ENCODE measurements at regions not wholly inside any gene's neighbourhood (a gene's known extent, or its start where the extent isn't known, plus 50 kb on each side); places are given as distances from the start of the nearest gene placed in this dataset.

DNA sequence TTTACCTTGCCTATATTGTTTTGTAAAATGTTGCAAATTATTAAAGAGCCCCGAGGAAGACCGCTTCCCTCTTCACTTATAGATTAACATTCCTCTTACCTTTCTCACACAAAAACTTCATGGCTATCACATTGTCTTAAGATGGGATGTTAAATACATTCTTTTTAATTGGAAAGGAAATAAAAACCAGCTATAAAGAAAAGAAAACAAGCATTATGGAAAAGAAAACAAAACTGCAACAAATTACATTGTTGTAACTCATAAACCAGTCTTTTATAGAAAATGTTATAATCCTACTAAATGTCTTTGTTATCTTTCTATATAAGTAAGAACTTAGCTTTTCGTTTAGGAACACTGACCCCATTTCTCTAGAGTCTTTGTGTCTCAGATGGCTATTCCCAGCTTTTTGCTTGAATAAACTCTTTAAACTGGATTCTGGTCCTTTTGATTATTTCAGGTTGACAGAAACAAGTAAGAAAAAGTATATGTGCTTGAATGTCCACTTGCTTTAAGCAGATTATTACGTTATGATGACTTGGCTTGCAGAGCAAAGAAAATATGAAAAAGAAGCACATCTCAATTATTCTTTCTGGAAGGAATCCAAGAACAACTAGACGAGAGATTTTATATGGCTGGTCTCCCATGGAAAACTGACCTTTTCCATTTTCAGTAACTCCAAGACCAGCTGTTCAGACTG, 128.2 kb downstream of the AKR1D1 start:
- no peak for ATAC-seq (ENCODE audit: low FRiP score)
- no peak for DNase-seq (ENCODE audit: low spot score)
- TF ChIP-seq, protein P1, sequence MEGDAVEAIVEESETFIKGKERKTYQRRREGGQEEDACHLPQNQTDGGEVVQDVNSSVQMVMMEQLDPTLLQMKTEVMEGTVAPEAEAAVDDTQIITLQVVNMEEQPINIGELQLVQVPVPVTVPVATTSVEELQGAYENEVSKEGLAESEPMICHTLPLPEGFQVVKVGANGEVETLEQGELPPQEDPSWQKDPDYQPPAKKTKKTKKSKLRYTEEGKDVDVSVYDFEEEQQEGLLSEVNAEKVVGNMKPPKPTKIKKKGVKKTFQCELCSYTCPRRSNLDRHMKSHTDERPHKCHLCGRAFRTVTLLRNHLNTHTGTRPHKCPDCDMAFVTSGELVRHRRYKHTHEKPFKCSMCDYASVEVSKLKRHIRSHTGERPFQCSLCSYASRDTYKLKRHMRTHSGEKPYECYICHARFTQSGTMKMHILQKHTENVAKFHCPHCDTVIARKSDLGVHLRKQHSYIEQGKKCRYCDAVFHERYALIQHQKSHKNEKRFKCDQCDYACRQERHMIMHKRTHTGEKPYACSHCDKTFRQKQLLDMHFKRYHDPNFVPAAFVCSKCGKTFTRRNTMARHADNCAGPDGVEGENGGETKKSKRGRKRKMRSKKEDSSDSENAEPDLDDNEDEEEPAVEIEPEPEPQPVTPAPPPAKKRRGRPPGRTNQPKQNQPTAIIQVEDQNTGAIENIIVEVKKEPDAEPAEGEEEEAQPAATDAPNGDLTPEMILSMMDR (IDR thresholded peaks at IDR 0.05): no peak

DNA sequence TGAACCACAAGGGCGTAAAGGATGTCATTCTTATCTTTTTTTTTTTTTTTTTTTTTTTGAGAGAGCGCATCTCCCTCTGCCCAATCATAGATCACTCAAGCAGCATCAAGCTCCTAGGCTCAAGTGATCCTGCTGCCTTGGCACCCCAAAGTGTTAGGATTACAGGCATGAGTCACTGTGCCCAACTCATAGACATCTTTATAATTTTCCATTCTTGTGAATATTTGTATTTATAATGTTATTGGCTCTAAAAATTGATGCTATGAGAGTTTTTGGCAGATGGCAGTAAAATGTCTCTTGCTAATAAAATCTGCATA, 128.7 kb downstream of the AKR1D1 start:
- TF ChIP-seq, protein P1 (IDR thresholded peaks at IDR 0.05): no peak
- DNase-seq (ENCODE audit: low spot score) (no peak), ATAC-seq (ENCODE audit: low FRiP score) (no peak)

DNA sequence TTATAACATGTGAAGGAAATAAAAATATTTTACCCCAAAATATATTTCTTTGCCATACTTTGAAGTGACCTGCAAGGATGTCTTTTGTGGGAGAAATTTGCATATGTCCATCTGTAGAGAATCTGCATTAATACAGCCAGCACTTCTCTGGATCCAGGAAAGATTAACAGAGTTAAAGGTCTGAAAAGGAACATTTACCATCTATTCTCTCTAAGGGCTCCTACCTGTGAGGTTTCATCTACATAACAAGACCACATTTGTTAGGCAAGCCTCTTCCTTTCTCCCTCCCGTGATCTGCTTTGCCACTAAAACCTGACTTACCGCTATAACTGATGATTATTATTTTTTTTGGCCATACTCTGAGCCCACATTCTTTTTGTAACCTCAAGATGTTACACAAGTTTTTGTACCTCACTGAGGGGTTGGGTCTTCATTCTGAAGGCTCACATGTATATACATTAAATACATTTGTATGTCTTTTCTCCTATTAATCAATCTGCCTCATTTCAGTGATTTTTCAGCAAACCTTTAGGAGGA, 129.4 kb downstream of the AKR1D1 start:
- TF ChIP-seq, protein P1 (IDR thresholded peaks at IDR 0.05): no peak
- DNase-seq (ENCODE audit: low spot score): no peak
- no peak for ATAC-seq (ENCODE audit: low FRiP score)

DNA sequence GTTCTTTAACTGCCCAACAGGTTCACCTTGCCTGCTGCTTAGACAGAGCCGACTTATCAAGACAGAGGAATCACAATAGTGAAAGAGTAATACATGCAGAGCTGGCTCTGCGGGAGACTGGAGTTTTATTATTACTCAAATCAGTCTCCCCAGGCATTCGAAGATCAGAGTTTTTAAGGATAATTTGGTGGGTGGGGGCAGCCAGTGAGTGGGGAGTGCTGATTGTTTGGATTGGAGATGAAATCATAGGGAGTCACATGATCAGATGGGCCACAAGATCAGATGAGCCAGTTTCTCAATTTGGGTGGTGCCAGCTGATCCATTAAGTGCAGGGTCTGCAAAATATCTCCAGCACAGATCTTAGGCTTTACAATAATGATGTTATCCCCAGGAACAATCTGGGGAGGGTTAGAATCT, 131.3 kb downstream of the AKR1D1 start:
- ATAC-seq (ENCODE audit: low FRiP score) (no peak), DNase-seq (ENCODE audit: low spot score) (no peak)
- TF ChIP-seq, protein P1 (IDR thresholded peaks at IDR 0.05): no peak

DNA sequence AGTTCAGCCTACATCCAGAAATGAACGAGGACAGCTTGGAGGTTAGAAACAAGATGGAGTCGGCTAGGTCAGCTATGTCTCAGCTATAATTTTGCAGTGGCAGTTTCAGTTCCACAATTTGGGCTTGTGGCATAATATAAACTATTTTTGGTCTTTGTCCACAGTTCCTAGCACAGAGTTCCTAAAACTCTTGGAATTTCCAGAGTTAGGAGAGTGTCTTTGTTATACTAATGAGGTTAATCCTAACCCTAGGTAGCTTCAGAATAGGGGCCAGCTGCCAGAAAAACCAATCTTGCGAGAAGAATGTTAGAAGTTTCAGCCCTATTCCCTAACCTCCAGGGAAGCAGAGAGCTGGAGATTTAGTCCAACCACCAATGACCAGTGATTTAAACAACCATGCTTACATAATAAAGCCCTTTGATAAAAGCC, 131.9 kb downstream of the AKR1D1 start:
- ATAC-seq (ENCODE audit: low FRiP score) (no peak), DNase-seq (ENCODE audit: low spot score) (no peak)
- TF ChIP-seq, protein P1 (IDR thresholded peaks at IDR 0.05): no peak

DNA sequence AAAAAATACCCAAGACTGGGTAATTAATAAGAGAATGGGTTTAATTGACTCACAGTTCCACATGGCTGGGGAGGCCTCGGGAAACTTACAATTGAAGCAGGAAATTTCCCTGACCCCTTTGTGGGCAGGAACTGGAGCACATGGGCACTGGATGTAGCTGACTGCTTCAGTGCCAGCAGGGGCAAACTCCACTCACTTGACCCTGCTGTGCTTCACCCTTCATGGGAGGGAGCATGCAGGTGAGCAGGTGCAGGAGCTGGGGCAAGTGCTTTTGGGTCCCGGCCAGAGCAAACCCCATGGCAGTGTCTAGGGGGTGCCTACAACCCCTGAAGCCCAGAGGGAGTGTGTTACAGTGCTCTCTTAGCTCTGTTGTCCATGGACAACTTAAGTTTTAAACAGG, 132.6 kb downstream of the AKR1D1 start:
- DNase-seq (ENCODE audit: low spot score): no peak
- ATAC-seq (ENCODE audit: low FRiP score): no peak
- TF ChIP-seq, protein P1 (IDR thresholded peaks at IDR 0.05): no peak

DNA sequence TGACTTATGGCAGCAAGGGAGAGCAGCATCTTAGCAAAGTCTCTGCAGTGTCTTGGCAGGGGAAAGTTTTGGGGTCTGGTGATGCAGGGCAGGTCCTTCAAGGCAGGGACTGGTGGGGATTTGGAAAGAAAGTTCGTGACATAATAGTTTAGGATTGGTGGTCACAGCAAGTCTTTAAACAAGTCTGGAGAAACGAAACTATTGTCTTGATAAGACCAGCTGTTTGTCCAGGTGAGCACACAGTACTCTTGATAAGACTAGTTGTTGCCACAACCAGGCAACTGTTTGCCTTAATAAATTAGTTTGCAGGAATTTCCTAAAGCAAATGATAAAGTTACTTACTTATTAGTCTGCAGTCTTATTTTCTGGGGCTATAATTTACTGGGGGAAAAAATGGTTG, 136.1 kb downstream of the AKR1D1 start:
- no peak for ATAC-seq (ENCODE audit: low FRiP score)
- no peak for DNase-seq (ENCODE audit: low spot score)
- TF ChIP-seq, protein P1 (IDR thresholded peaks at IDR 0.05): no peak

Data from omental fat pad (tissue), 3 donors.